ENCODE measurements at regions not wholly inside any gene's neighbourhood (a gene's known extent, or its start where the extent isn't known, plus 50 kb on each side); places are given as distances from the start of the nearest gene placed in this dataset.
"Not testable (repeated sequence)": the region's sequence is repeated elsewhere in the genome, so short reads cannot be mapped to it uniquely, and the experiment has no call there.

- no peak for FAIRE-seq
Observed at GRCh38 chr13:60838581-60838980, 441.6 kb downstream of the TDRD3 start.

GRCh38 chr13:60837806-60838205 lies 440.8 kb downstream of the TDRD3 start:
- DNase-seq (ENCODE audit: insufficient read length, low spot score) (no peak), FAIRE-seq (no peak)
- no peak for TF ChIP-seq CTCF (IDR thresholded peaks at IDR 0.05; ENCODE audit: insufficient read depth, missing control alignments)

More at GRCh38 chr13:60838581-60838980, 441.6 kb downstream of the TDRD3 start:
- DNase-seq (ENCODE audit: insufficient read length, low spot score) = no peak
- TF ChIP-seq CTCF (IDR thresholded peaks at IDR 0.05; ENCODE audit: insufficient read depth, missing control alignments) = no peak

GRCh38 chr13:60836821-60837220 lies 439.8 kb downstream of the TDRD3 start:
- no peak for TF ChIP-seq CTCF (IDR thresholded peaks at IDR 0.05; ENCODE audit: insufficient read depth, missing control alignments)
- DNase-seq (ENCODE audit: insufficient read length, low spot score) (no peak), FAIRE-seq (no peak)

- DNase-seq (ENCODE audit: insufficient read length, low spot score) = no peak
- FAIRE-seq = no peak
- no peak for TF ChIP-seq CTCF (IDR thresholded peaks at IDR 0.05; ENCODE audit: insufficient read depth, missing control alignments)
Observed at GRCh38 chr13:60811581-60811980, 414.6 kb downstream of the TDRD3 start.

- FAIRE-seq; DNase-seq (ENCODE audit: insufficient read length, low spot score): not testable (repeated sequence)
Observed at GRCh38 chr13:60805640-60806039, 408.6 kb downstream of the TDRD3 start.

- DNase-seq (ENCODE audit: insufficient read length, low spot score) (no peak), FAIRE-seq (no peak)
- no peak for TF ChIP-seq CTCF (IDR thresholded peaks at IDR 0.05; ENCODE audit: insufficient read depth, missing control alignments)
Observed at GRCh38 chr13:60798503-60798902, 401.5 kb downstream of the TDRD3 start.

GRCh38 chr13:60797112-60797511 lies 400.1 kb downstream of the TDRD3 start:
- TF ChIP-seq CTCF (IDR thresholded peaks at IDR 0.05; ENCODE audit: insufficient read depth, missing control alignments) = no peak
- no peak for DNase-seq (ENCODE audit: insufficient read length, low spot score)
- no peak for FAIRE-seq

- no peak for TF ChIP-seq CTCF (IDR thresholded peaks at IDR 0.05; ENCODE audit: insufficient read depth, missing control alignments)
- DNase-seq (ENCODE audit: insufficient read length, low spot score) (no peak), FAIRE-seq (no peak)
Observed at GRCh38 chr13:60794751-60795150, 397.7 kb downstream of the TDRD3 start.

All from D721Med (cell line).